Tibial nerve (tissue), 4 donors: ENCODE measurements at regions not wholly inside any gene's neighbourhood (a gene's known extent, or its start where the extent isn't known, plus 50 kb on each side); places are given as distances from the start of the nearest gene placed in this dataset.

Experiments used
- DNase-seq, 2 donors: peaks; one replicate each; pipeline ENCODE4 v3.0.0-alpha.2; 2019; ENCODE audit warnings: low spot score in 2 of 2
- H3K27ac ChIP-seq, 4 donors: fragments of 200-600 bp; sonication (generic) in 3 of 4; one replicate each; pipeline ENCODE4 v1.5.1; 2017 to 2019; ENCODE audit warnings: mild to moderate bottlenecking in 1 of 4
- H3K27me3 ChIP-seq, 2 donors: fragments of 200-600 bp; sonication (generic) in 1 of 2; one replicate each; pipeline versions ENCODE4 v1.5.1 to v1.6.0; 2017 to 2019
- H3K36me3 ChIP-seq, 3 donors: fragments of 200-600 bp; sonication (generic); one replicate each; pipeline ENCODE4 v1.5.1; 2018 to 2019
- H3K4me1 ChIP-seq, 4 donors: fragments of 200-600 bp; sonication (generic) in 3 of 4; one replicate each; pipeline ENCODE4 v1.5.1; 2017 to 2019
- H3K4me3 ChIP-seq, 4 donors: fragments of 200-600 bp; sonication (generic) in 3 of 4; one replicate each; pipeline ENCODE4 v1.5.1; 2017 to 2019; ENCODE audit warnings: mild to moderate bottlenecking in 1 of 4, moderate library complexity in 1 of 4
- H3K9me3 ChIP-seq, 4 donors: fragments of 200-600 bp; sonication (generic) in 3 of 4; one replicate each; pipeline ENCODE4 v1.5.1; 2017 to 2019
- CTCF ChIP-seq, 5 experiments: fragments of 200-600 bp in 3 of 5; fragments of 450-650 bp in 2 of 5; sonication (generic) in 3 of 5; IDR thresholded peaks; one replicate each; pipeline ENCODE4 v1.5.1; 2016 to 2019; ENCODE audit warnings: antibody characterized with exemption in 5 of 5, mild to moderate bottlenecking in 3 of 5, moderate library complexity in 2 of 5
- EP300 ChIP-seq, 2 donors: sonication (generic); formaldehyde crosslinking; IDR thresholded peaks; one replicate each; pipeline ENCODE4 v1.6.1; 2017; ENCODE audit warnings: antibody characterized with exemption in 2 of 2, mild to moderate bottlenecking in 1 of 2
- POLR2A ChIP-seq, 2 donors: fragments of 450-650 bp; IDR thresholded peaks; one replicate each; pipeline ENCODE4 v1.6.1; 2017; ENCODE audit warnings: antibody characterized with exemption in 2 of 2, mild to moderate bottlenecking in 2 of 2, moderate library complexity in 2 of 2
- WGBS, 2 donors: methylation state at CpG; one replicate each; pipeline ENCODE4 v1.1.5; 2018; 5-methylcytosine and 5-hydroxymethylcytosine counted together

DNA sequence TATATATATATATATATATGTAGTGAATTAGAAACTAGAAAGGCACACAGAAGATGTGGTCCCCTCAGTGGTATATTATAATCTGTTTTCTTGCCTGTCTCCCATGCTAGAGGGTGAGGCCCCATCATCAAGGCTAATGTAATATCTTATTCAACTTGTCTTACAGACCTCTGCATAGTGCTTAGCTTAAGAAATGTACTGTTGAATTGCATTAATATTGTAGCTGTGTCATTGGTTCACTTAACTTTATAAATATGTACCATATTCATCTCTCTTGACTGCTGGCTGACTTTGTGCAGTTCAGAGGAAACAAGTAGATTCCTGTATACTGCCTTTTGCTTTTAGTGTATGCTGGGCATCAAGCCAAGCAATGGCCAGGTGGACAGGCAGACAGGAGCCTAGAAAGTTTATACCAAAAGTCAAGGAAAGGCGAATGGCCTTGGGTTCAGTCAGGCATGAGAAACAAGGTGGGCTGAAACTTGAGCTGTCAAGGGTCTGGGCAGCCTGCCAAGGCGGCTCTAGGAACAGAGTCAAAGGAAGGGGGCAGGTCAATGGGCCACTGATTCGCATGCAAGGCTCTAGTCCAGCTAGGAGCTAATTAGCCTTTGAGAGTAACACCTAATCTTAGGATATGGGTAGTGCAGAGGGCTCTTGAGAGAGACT lies 78.8 kb upstream of the LEF1 start:
- Histone ChIP-seq H3K9me3 (peaks cover 0 to 4% (median 0%) of the 10 kb centered on the region in 4 donors), H3K36me3 (no peaks in the 10 kb centered on the region), H3K4me1 (no peaks in the 10 kb centered on the region), H3K27ac (no peak overlapping the region), H3K4me3 (no peak overlapping the region), H3K27me3 (no peaks in the 10 kb centered on the region)
- TF ChIP-seq EP300 (IDR thresholded peaks at IDR 0.05) (no peak), POLR2A (IDR thresholded peaks at IDR 0.05) (no peak), CTCF (IDR thresholded peaks at IDR 0.05) (no peak)
- no peak for DNase-seq
- WGBS, 2 donors: 26 to 47% methylated on average over 3 of the region's 3 CpGs

DNA sequence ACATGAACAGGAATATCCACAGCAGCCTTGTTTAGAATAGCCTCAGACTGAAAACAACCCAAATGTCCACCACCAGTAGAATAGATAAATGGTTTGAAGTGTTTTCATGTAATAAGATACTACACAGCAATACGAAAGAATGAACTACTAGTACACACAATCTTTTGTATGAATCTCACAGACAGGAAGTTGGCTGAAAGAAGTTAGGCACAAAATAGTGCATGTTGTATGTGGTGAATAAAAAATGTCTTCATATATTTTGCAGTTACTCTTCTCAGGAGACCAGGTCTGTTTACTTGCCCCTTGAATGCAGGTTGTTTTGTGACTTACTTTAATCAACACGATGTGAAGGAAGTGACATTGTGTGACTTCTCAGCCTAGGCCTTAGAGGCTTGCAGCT lies 75.9 kb upstream of the LEF1 start:
- Histone ChIP-seq H3K27me3 (no peaks in the 10 kb centered on the region), H3K36me3 (no peaks in the 10 kb centered on the region), H3K4me1 (no peaks in the 10 kb centered on the region), H3K4me3 (no peak overlapping the region), H3K27ac (no peak overlapping the region), H3K9me3 (peaks cover 0 to 3% (median 0%) of the 10 kb centered on the region in 4 donors)
- TF ChIP-seq POLR2A (IDR thresholded peaks at IDR 0.05) (no peak), CTCF (IDR thresholded peaks at IDR 0.05) (no peak), EP300 (IDR thresholded peaks at IDR 0.05) (no peak)
- 47 to 68% methylated on average over 2 of the region's 2 CpGs for WGBS, 2 donors
- no peak for DNase-seq

DNA sequence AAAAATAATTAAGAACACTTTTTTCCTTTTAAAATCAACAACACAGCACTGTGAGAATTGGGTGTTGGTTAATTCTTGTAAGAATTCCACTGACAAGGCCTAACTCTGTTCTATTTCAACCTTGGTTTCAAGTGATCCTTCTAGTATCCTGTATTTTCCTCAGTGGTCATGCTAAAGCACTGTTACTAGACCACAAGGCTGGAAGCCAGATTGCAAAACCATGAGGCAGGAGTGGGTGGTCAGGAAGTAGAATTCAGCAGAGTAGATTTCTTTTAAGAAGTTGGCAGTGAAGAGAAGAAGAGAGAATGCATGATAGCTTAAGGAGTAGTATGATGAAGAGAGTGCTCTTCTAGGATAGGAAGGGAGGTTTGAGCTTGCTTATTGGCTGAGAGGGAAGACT lies 71.6 kb upstream of the LEF1 start:
- Histone ChIP-seq H3K9me3 (no peaks in the 10 kb centered on the region), H3K4me3 (no peak overlapping the region), H3K36me3 (no peaks in the 10 kb centered on the region), H3K27ac (no peak overlapping the region), H3K4me1 (peaks cover 0 to 3% (median 0%) of the 10 kb centered on the region in 4 donors), H3K27me3 (no peaks in the 10 kb centered on the region)
- TF ChIP-seq POLR2A (IDR thresholded peaks at IDR 0.05) (no peak), EP300 (IDR thresholded peaks at IDR 0.05) (no peak), CTCF (IDR thresholded peaks at IDR 0.05) (no peak)
- no peak for DNase-seq

- no peak for DNase-seq
- peaks cover 0 to 3% (median 0%) of the 10 kb centered on the region in 4 donors for H3K4me1 ChIP-seq
- no peaks in the 10 kb centered on the region for H3K36me3 ChIP-seq
- H3K4me3 ChIP-seq: no peak overlapping the region
- H3K9me3 ChIP-seq: peaks cover 0 to 2% (median 0%) of the 10 kb centered on the region in 4 donors
- no peak for TF ChIP-seq EP300 (IDR thresholded peaks at IDR 0.05)
- TF ChIP-seq POLR2A (IDR thresholded peaks at IDR 0.05): no peak
- TF ChIP-seq CTCF (IDR thresholded peaks at IDR 0.05): no peak
- WGBS, 2 donors: 19 to 41% methylated on average over 1 of the region's 1 CpG
- H3K27me3 ChIP-seq: no peaks in the 10 kb centered on the region
- no peak overlapping the region for H3K27ac ChIP-seq
Measured at GRCh38 chr4:108237693-108238092, 69.0 kb upstream of the LEF1 start.

GRCh38 chr4:108236264-108236663 lies 67.5 kb upstream of the LEF1 start:
- DNase-seq: no peak
- Histone ChIP-seq H3K27ac (no peak overlapping the region), H3K4me1 (peaks cover 0 to 3% (median 0%) of the 10 kb centered on the region in 4 donors), H3K9me3 (peaks cover 0 to 10% (median 2%) of the 10 kb centered on the region in 4 donors), H3K27me3 (no peaks in the 10 kb centered on the region), H3K4me3 (no peak overlapping the region), H3K36me3 (no peaks in the 10 kb centered on the region)
- no peak for TF ChIP-seq POLR2A (IDR thresholded peaks at IDR 0.05)
- no peak for TF ChIP-seq EP300 (IDR thresholded peaks at IDR 0.05)
- no peak for TF ChIP-seq CTCF (IDR thresholded peaks at IDR 0.05)
